WTC11 (cell line): ENCODE measurements at regions not wholly inside any gene's neighbourhood (a gene's known extent, or its start where the extent isn't known, plus 50 kb on each side); places are given as distances from the start of the nearest gene placed in this dataset.

Experiments
- ATAC-seq: fragments of 200-7000 bp; cut with Tn5 transposase; 2 replicates; pipeline ENCODE4 v1.10.0; 2021; ENCODE audit warnings: mild to moderate bottlenecking, moderate library complexity
- CTCF ChIA-PET: fragments of 300-600 bp; sonication (Branson Sonifier 250); formaldehyde crosslinking; loops from one replicate; lab custom pipeline; 2021; ENCODE audit warnings: antibody characterized with exemption; lab: Charles Lee
- POLR2A ChIA-PET: fragments of 350-600 bp; sonication (Branson Sonifier 250); formaldehyde crosslinking; loops from one replicate; lab custom pipeline; 2021; ENCODE audit warnings: antibody characterized with exemption; lab: Charles Lee
- DNase-seq: peaks from one replicate; pipeline ENCODE4 v3.0.0; 2021; ENCODE audit warnings: low spot score
- H3K27ac Mint-ChIP-seq: 2 replicates; pipeline ENCODE4 v1.8.0; 2021; ENCODE audit warnings: mixed read lengths
- H3K27me3 Mint-ChIP-seq: 2 replicates; pipeline ENCODE4 v1.8.0; 2021; ENCODE audit warnings: low read depth, mild to moderate bottlenecking, moderate library complexity, mixed read lengths
- H3K36me3 Mint-ChIP-seq: 2 replicates; pipeline ENCODE4 v1.8.0; 2021; ENCODE audit warnings: mixed read lengths
- H3K4me1 Mint-ChIP-seq: 2 replicates; pipeline ENCODE4 v1.8.0; 2022; ENCODE audit warnings: mixed read lengths
- H3K4me3 Mint-ChIP-seq: 2 replicates; pipeline ENCODE4 v1.8.0; 2021; ENCODE audit warnings: mild to moderate bottlenecking, moderate library complexity, mixed read lengths
- H3K9me3 Mint-ChIP-seq: 2 replicates; pipeline ENCODE4 v1.8.0; 2021; ENCODE audit warnings: mixed read lengths
- ARID4B ChIP-seq: sonication (generic); formaldehyde crosslinking; IDR thresholded peaks from 2 replicates; pipeline ENCODE4 v1.8.0; 2023; ENCODE audit warnings: missing genetic modification reagents, mild to moderate bottlenecking, borderline replicate concordance
- E2F1 ChIP-seq: sonication (generic); formaldehyde crosslinking; IDR thresholded peaks from 2 replicates; pipeline ENCODE4 v1.8.0; 2022; ENCODE audit warnings: mild to moderate bottlenecking, missing genetic modification reagents
- ELF4 ChIP-seq: sonication (generic); formaldehyde crosslinking; IDR thresholded peaks from 2 replicates; pipeline ENCODE4 v1.8.1; 2022; ENCODE audit warnings: low read depth, mild to moderate bottlenecking, moderate library complexity, missing genetic modification reagents
- EMX1 ChIP-seq: fragments of 250-450 bp; sonication (Bioruptor Pico); IDR thresholded peaks from 2 replicates; pipeline ENCODE4 v1.8.0; 2021; ENCODE audit warnings: mild to moderate bottlenecking
- GRHL2 ChIP-seq: fragments of 250-450 bp; sonication (Bioruptor Pico); IDR thresholded peaks from 2 replicates; pipeline ENCODE4 v1.8.0; 2022; ENCODE audit warnings: mild to moderate bottlenecking, moderate library complexity; ENCODE audit not compliant: insufficient replicate concordance, severe bottlenecking
- HMGA2 ChIP-seq: fragments of 250-450 bp; sonication (Bioruptor Pico); IDR thresholded peaks from 2 replicates; pipeline ENCODE4 v1.4.0; 2021; ENCODE audit warnings: mild to moderate bottlenecking, moderate library complexity
- JUN ChIP-seq: sonication (generic); formaldehyde crosslinking; IDR thresholded peaks from 2 replicates; pipeline ENCODE4 v1.8.0; 2023; ENCODE audit warnings: mild to moderate bottlenecking, missing genetic modification reagents
- SMAD4 ChIP-seq: sonication (generic); formaldehyde crosslinking; IDR thresholded peaks from 2 replicates; pipeline ENCODE4 v1.8.0; 2022; ENCODE audit warnings: mild to moderate bottlenecking, missing genetic modification reagents
- TCF7 ChIP-seq: sonication (generic); formaldehyde crosslinking; IDR thresholded peaks from 2 replicates; pipeline ENCODE4 v1.8.0; 2022; ENCODE audit warnings: mild to moderate bottlenecking, low read depth, missing genetic modification reagents, moderate library complexity
- ZNF138 ChIP-seq: sonication (generic); formaldehyde crosslinking; conservative IDR thresholded peaks from 2 replicates; pipeline ENCODE4 v1.8.1; 2022; ENCODE audit warnings: mild to moderate bottlenecking, moderate library complexity, missing genetic modification reagents
- ZNF232 ChIP-seq: sonication (generic); formaldehyde crosslinking; IDR thresholded peaks from 2 replicates; pipeline ENCODE4 v1.8.0; 2022; ENCODE audit warnings: mild to moderate bottlenecking, missing genetic modification reagents
- ZNF416 ChIP-seq: fragments of 250-450 bp; sonication (Bioruptor Pico); IDR thresholded peaks from 2 replicates; pipeline ENCODE4 v1.9.0; 2021; ENCODE audit warnings: mild to moderate bottlenecking, inconsistent platforms
- TF ChIP-seq, protein P1 (sequence below): sonication (generic); formaldehyde crosslinking; IDR thresholded peaks from 2 replicates; pipeline ENCODE4 v1.8.1; 2023; ENCODE audit warnings: mild to moderate bottlenecking, missing genetic modification reagents
- TF ChIP-seq, protein P2 (sequence below): sonication (generic); formaldehyde crosslinking; IDR thresholded peaks from 2 replicates; pipeline ENCODE4 v1.8.1; 2023; ENCODE audit warnings: mild to moderate bottlenecking, moderate library complexity, missing genetic modification reagents

- Mint-ChIP-seq H3K36me3 (peaks cover 9% of the 10 kb centered on the region), H3K27ac (no peak overlapping the region), H3K4me1 (no peaks in the 10 kb centered on the region), H3K27me3 (peaks cover 2% of the 10 kb centered on the region; the same call in 1 of the 2 replicates), H3K9me3 (peaks cover 27% of the 10 kb centered on the region), H3K4me3 (no peak overlapping the region)
- ATAC-seq, result no peak
- no peak for DNase-seq
- POLR2A ChIA-PET, result interaction anchor here (0.6 kb wide), 1 partner anchor 681 kb away, joined by 3 read pairs; no protein-coding TSS in a partner anchor
- TF ChIP-seq, protein P1, sequence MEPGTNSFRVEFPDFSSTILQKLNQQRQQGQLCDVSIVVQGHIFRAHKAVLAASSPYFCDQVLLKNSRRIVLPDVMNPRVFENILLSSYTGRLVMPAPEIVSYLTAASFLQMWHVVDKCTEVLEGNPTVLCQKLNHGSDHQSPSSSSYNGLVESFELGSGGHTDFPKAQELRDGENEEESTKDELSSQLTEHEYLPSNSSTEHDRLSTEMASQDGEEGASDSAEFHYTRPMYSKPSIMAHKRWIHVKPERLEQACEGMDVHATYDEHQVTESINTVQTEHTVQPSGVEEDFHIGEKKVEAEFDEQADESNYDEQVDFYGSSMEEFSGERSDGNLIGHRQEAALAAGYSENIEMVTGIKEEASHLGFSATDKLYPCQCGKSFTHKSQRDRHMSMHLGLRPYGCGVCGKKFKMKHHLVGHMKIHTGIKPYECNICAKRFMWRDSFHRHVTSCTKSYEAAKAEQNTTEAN (CRISPR knock-in tag), result no peak
- TF ChIP-seq SMAD4 (no peak), ELF4 (CRISPR knock-in tag) (no peak), ARID4B (CRISPR knock-in tag) (no peak), HMGA2 (CRISPR knock-in tag) (no peak), TCF7 (CRISPR knock-in tag) (no peak)
- CTCF ChIA-PET, result no interaction called here
These were observed 73.4 kb upstream of the CADM2 start for GRCh38 chr3:84885199-84885882.

DNA sequence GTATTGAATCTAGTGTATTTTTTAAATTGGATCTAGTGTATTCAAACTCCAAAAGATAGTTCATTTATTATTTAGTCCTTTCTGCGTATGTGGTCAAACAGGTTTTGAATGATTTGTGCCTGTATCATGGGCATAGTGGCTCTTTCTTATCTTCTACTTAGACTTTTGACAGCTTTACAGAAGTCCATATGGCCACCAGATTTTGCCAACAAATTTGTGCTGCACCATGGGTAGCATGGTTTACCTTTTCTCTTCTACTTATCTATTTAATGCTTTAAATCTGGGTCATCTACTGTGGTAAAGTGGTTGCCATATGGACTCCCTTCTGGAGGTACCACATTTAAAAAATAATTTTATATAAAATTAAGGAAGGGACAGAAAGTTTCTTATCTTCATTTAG lies 66.9 kb upstream of the CADM2 start:
- peaks cover 16% of the 10 kb centered on the region for H3K36me3 Mint-ChIP-seq
- TF ChIP-seq HMGA2 (CRISPR knock-in tag) (no peak), GRHL2 (CRISPR knock-in tag) (no peak), TCF7 (CRISPR knock-in tag) (no peak), ZNF232 (CRISPR knock-in tag) (no peak), JUN (CRISPR knock-in tag) (no peak), E2F1 (no peak), ZNF416 (no peak), ZNF138 (CRISPR knock-in tag) (no peak), EMX1 (no peak)
- TF ChIP-seq, protein P2, sequence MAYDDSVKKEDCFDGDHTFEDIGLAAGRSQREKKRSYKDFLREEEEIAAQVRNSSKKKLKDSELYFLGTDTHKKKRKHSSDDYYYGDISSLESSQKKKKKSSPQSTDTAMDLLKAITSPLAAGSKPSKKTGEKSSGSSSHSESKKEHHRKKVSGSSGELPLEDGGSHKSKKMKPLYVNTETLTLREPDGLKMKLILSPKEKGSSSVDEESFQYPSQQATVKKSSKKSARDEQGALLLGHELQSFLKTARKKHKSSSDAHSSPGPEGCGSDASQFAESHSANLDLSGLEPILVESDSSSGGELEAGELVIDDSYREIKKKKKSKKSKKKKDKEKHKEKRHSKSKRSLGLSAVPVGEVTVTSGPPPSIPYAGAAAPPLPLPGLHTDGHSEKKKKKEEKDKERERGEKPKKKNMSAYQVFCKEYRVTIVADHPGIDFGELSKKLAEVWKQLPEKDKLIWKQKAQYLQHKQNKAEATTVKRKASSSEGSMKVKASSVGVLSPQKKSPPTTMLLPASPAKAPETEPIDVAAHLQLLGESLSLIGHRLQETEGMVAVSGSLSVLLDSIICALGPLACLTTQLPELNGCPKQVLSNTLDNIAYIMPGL (CRISPR knock-in tag), result no peak
- no peaks in the 10 kb centered on the region; the same call in 1 of the 2 replicates for H3K27me3 Mint-ChIP-seq
- H3K27ac Mint-ChIP-seq, result no peak overlapping the region
- DNase-seq (no peak), ATAC-seq (no peak)
- H3K4me3 Mint-ChIP-seq, result no peak overlapping the region
- no peaks in the 10 kb centered on the region for H3K4me1 Mint-ChIP-seq
- ChIA-PET POLR2A (no interaction called here), CTCF (no interaction called here)
- H3K9me3 Mint-ChIP-seq, result peaks cover 31% of the 10 kb centered on the region
